B cell (primary cell): ENCODE measurements at regions not wholly inside any gene's neighbourhood (a gene's known extent, or its start where the extent isn't known, plus 50 kb on each side); places are given as distances from the start of the nearest gene placed in this dataset.

Source experiments
- ATAC-seq: fragments of 200-7000 bp; cut with Tn5 transposase; one replicate; pipeline ENCODE4 v1.10.0; 2021; ENCODE audit warnings: low read depth, mild to moderate bottlenecking, moderate number of reproducible peaks, moderate library complexity
- CTCF ChIA-PET: fragments of 350-600 bp; sonication (Branson Sonifier 250); formaldehyde crosslinking; loops from one replicate; lab custom pipeline; 2021; ENCODE audit warnings: antibody characterized with exemption, inconsistent platforms; lab: Charles Lee
- POLR2A ChIA-PET: fragments of 350-600 bp; sonication (Branson Sonifier 250); formaldehyde crosslinking; loops from one replicate; lab custom pipeline; 2021; ENCODE audit warnings: antibody characterized with exemption; lab: Charles Lee
- DNase-seq: peaks from one replicate; pipeline ENCODE4 v3.0.0; 2013
- H2AFZ ChIP-seq: 2 replicates; pipeline ENCODE4 v1.6.1; 2012; ENCODE audit warnings: mild to moderate bottlenecking, low read depth, low read length; ENCODE audit not compliant: insufficient read depth, poor library complexity, severe bottlenecking
- H3K27ac ChIP-seq, 2 donors: 1 replicate in 1 of 2; 2 replicates in 1 of 2; pipeline ENCODE4 v1.5.1; 2012 to 2013; ENCODE audit warnings: low read length in 2 of 2, mild to moderate bottlenecking in 2 of 2, moderate library complexity in 1 of 2
- H3K27me3 ChIP-seq, 4 experiments: fragments of 200-600 bp in 1 of 4; sonication (generic) in 1 of 4; replicated peaks in 1 of 4; 1 replicate in 2 of 4; 2 replicates in 2 of 4; pipeline versions ENCODE4 v1.6.1 to v1.7.0; 2013 to 2016; ENCODE audit warnings: low read length in 3 of 4, mild to moderate bottlenecking in 2 of 4, mixed read lengths in 1 of 4, moderate library complexity in 1 of 4; ENCODE audit not compliant: insufficient read depth in 4 of 4, control insufficient read depth in 3 of 4; ENCODE audit errors: control extremely low read depth in 1 of 4
- H3K36me3 ChIP-seq, 2 experiments: replicated peaks in 1 of 2; 1 replicate in 1 of 2; 2 replicates in 1 of 2; pipeline versions ENCODE4 v1.6.1 to v1.7.1; 2013; ENCODE audit warnings: low read length in 1 of 2; ENCODE audit not compliant: insufficient read depth in 2 of 2, control insufficient read depth in 1 of 2; ENCODE audit errors: control extremely low read depth in 1 of 2, extremely low read depth in 1 of 2
- H3K4me1 ChIP-seq, 2 donors: fragments of 200-600 bp in 1 of 2; sonication (generic) in 1 of 2; 1 replicate in 1 of 2; 2 replicates in 1 of 2; pipeline versions ENCODE4 v1.5.1 to v1.6.1; 2013 to 2017; ENCODE audit warnings: low read length in 2 of 2; ENCODE audit not compliant: control insufficient read depth in 2 of 2, insufficient read depth in 2 of 2
- H3K4me2 ChIP-seq: replicated peaks from 2 replicates; pipeline ENCODE3; 2012; ENCODE audit warnings: mild to moderate bottlenecking, low read depth, low read length; ENCODE audit not compliant: poor library complexity, severe bottlenecking
- H3K4me3 ChIP-seq, 5 experiments: fragments of 200-600 bp in 1 of 5; sonication (generic) in 1 of 5; 1 replicate in 3 of 5; 2 replicates in 2 of 5; pipeline versions ENCODE4 v1.5.1 to v1.7.0; 2011 to 2016; ENCODE audit warnings: low read length in 4 of 5, mild to moderate bottlenecking in 4 of 5, low read depth in 2 of 5, control low read depth in 1 of 5, moderate library complexity in 1 of 5; ENCODE audit not compliant: insufficient read depth in 1 of 5; ENCODE audit errors: control extremely low read depth in 1 of 5, extremely low read depth in 1 of 5
- H3K79me2 ChIP-seq: fragments of 200-600 bp; sonication (generic); one replicate; pipeline ENCODE4 v1.6.0; 2016; ENCODE audit warnings: low read length; ENCODE audit not compliant: control insufficient read depth, insufficient read depth
- H3K9ac ChIP-seq: fragments of 200-600 bp; sonication (generic); 2 replicates; pipeline ENCODE4 v1.6.1; 2017; ENCODE audit warnings: mild to moderate bottlenecking, low read length, moderate library complexity
- H3K9me3 ChIP-seq, 3 donors: one replicate each; pipeline versions ENCODE4 v1.6.1 to v1.7.1; 2013; ENCODE audit warnings: low read length in 2 of 3; ENCODE audit not compliant: control insufficient read depth in 2 of 3, insufficient read depth in 1 of 3; ENCODE audit errors: control extremely low read depth in 1 of 3
- H4K20me1 ChIP-seq: 2 replicates; pipeline ENCODE4 v1.6.0; 2012; ENCODE audit warnings: mild to moderate bottlenecking, low read length; ENCODE audit not compliant: insufficient read depth, control insufficient read depth, poor library complexity, severe bottlenecking
- H3K27ac Mint-ChIP-seq: one replicate; pipeline ENCODE4 v1.8.0; 2021; ENCODE audit warnings: mixed read lengths
- H3K27me3 Mint-ChIP-seq: one replicate; pipeline ENCODE4 v1.8.0; 2021; ENCODE audit warnings: mixed read lengths
- H3K4me1 Mint-ChIP-seq: one replicate; pipeline ENCODE4 v1.8.0; 2021; ENCODE audit warnings: mixed read lengths
- H3K4me3 Mint-ChIP-seq: one replicate; pipeline ENCODE4 v1.8.0; 2021; ENCODE audit warnings: mixed read lengths
- H3K9me3 Mint-ChIP-seq: one replicate; pipeline ENCODE4 v1.8.0; 2022; ENCODE audit warnings: mixed read lengths; ENCODE audit not compliant: insufficient read depth
- CTCF ChIP-seq: fragments of 200-600 bp; IDR thresholded peaks from one replicate; pipeline ENCODE4 v1.8.0; 2022; ENCODE audit warnings: antibody characterized with exemption, mild to moderate bottlenecking
- EZH2 ChIP-seq: IDR thresholded peaks from 2 replicates; pipeline ENCODE4 v1.6.1; 2012; ENCODE audit warnings: borderline replicate concordance, low read depth, mild to moderate bottlenecking, moderate library complexity, low read length; ENCODE audit not compliant: insufficient read depth, poor library complexity, severe bottlenecking
- WGBS: methylation state at CpG from one replicate; pipeline ENCODE4 v1.1.5; 2013; ENCODE audit warnings: missing lambda C conversion rate; ENCODE audit not compliant: insufficient coverage; 5-methylcytosine and 5-hydroxymethylcytosine counted together
- intact Hi-C: fragments of 100-400 bp; cut with micrococcal nuclease; formaldehyde crosslinking; loops from one replicate; pipeline ENCODE4 v1.10.0; 2022

GRCh38 chr16:14374451-14375131, 255.5 kb downstream of the PARN start:
- Mint-ChIP-seq H3K4me1 (no peaks in the 10 kb centered on the region), H3K27me3 (no peaks in the 10 kb centered on the region), H3K27ac (no peak overlapping the region), H3K9me3 (no peaks in the 10 kb centered on the region), H3K4me3 (no peak overlapping the region)
- no peak overlapping the region for H3K9ac ChIP-seq
- no peaks in the 10 kb centered on the region for H4K20me1 ChIP-seq
- TF ChIP-seq EZH2 (no peak), CTCF (no peak)
- CTCF ChIA-PET = no interaction called here
- ATAC-seq (no peak), DNase-seq (no peak)
- no peak overlapping the region for H3K27ac ChIP-seq
- no peaks in the 10 kb centered on the region for H3K27me3 ChIP-seq
- no peaks in the 10 kb centered on the region for H3K79me2 ChIP-seq
- no peak overlapping the region for H2AFZ ChIP-seq
- no peaks in the 10 kb centered on the region for H3K4me1 ChIP-seq
- no peak overlapping the region for H3K4me2 ChIP-seq
- no peaks in the 10 kb centered on the region for H3K9me3 ChIP-seq
- 92% methylated on average over 6 of the region's 11 CpGs for whole genome bisulfite sequencing
- POLR2A ChIA-PET = no interaction called here
- H3K36me3 ChIP-seq = no peaks in the 10 kb centered on the region
- no peak overlapping the region for H3K4me3 ChIP-seq
- intact Hi-C loops = no loop called here

- ChIA-PET POLR2A (no interaction called here), CTCF (no interaction called here)
- ATAC-seq = no peak
- Histone ChIP-seq H3K27ac (no peak overlapping the region), H4K20me1 (no peaks in the 10 kb centered on the region), H3K9me3 (no peaks in the 10 kb centered on the region), H3K4me1 (no peaks in the 10 kb centered on the region), H3K4me2 (no peak overlapping the region), H3K9ac (no peak overlapping the region), H2AFZ (no peak overlapping the region), H3K79me2 (no peaks in the 10 kb centered on the region), H3K4me3 (no peak overlapping the region), H3K27me3 (no peaks in the 10 kb centered on the region), H3K36me3 (no peaks in the 10 kb centered on the region)
- H3K27ac Mint-ChIP-seq = no peak overlapping the region
- no peaks in the 10 kb centered on the region for H3K27me3 Mint-ChIP-seq
- TF ChIP-seq CTCF (no peak), EZH2 (no peak)
- intact Hi-C loops = no loop called here
- no peak for DNase-seq
- H3K4me3 Mint-ChIP-seq = no peak overlapping the region
- no peaks in the 10 kb centered on the region for H3K9me3 Mint-ChIP-seq
- WGBS = 97% methylated on average over 9 of the region's 10 CpGs
- H3K4me1 Mint-ChIP-seq = no peaks in the 10 kb centered on the region
Measured at GRCh38 chr16:14373896-14374295, 256.2 kb downstream of the PARN start.
